ENCODE measurements at regions not wholly inside any gene's neighbourhood (a gene's known extent, or its start where the extent isn't known, plus 50 kb on each side); places are given as distances from the start of the nearest gene placed in this dataset.
"Not testable (repeated sequence)": the region's sequence is repeated elsewhere in the genome, so short reads cannot be mapped to it uniquely, and the experiment has no call there.

GRCh38 chr2:95666636-95667035, 74.8 kb downstream of the TRIM43 start:
- TF ChIP-seq CTCF, POLR2A (IDR thresholded peaks at IDR 0.05): not testable (repeated sequence)
